GM18867 (cell line): ENCODE measurements at regions not wholly inside any gene's neighbourhood (a gene's known extent, or its start where the extent isn't known, plus 50 kb on each side); places are given as distances from the start of the nearest gene placed in this dataset.

Experiments
- ATAC-seq: cut with Tn5 transposase; IDR thresholded peaks from one replicate; pipeline ENCODE4 v1.9.1; 2021; ENCODE audit warnings: mild to moderate bottlenecking, moderate library complexity; ENCODE audit not compliant: unreplicated experiment

DNA sequence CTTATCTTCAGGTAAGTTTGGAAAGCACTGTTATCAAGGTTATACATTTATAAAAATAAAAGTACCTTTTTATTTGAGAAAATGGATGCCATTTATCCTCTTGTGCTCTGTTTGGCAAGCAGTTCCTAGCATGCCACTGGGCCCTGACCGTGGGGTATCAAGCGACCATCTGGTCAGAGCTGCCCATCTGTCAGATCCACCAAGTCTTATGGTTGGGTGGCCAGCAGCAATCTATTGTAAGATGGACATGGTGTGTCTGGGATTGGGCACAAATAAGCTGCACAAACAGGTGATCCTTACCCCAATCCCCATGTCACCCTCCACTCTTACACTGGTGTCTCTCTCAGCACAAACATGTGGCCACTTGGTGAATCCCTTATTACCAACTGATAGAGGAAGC lies 178.5 kb downstream of the DLEU7 start:
- ATAC-seq = no peak

GRCh38 chr13:50668049-50668448 lies 175.4 kb downstream of the DLEU7 start:
- no peak for ATAC-seq

GRCh38 chr13:50668691-50669271 lies 174.7 kb downstream of the DLEU7 start:
- no peak for ATAC-seq

DNA sequence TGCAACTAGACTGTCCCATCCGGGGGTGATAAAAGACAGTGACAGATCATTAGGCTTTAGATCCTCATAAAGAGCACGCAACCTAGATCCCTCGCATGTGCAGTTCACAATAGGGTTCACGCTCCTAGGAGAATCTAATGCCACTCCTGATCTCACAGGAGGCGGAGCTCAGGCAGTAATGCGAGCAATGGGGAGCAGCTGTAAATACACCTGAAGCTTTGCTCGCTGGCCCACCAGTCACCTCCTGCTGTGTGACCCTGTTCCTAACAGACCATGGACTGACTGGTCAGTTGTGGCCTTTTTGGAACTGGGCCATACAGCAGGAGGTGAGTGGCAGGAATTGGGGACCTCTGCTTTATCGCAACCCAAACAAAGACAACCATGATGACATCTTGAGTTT lies 173.2 kb downstream of the DLEU7 start:
- ATAC-seq = no peak

GRCh38 chr13:50670847-50671496 lies 172.5 kb downstream of the DLEU7 start:
- no peak for ATAC-seq

- no peak for ATAC-seq
These were observed 172.0 kb downstream of the DLEU7 start for GRCh38 chr13:50671497-50671850.

DNA sequence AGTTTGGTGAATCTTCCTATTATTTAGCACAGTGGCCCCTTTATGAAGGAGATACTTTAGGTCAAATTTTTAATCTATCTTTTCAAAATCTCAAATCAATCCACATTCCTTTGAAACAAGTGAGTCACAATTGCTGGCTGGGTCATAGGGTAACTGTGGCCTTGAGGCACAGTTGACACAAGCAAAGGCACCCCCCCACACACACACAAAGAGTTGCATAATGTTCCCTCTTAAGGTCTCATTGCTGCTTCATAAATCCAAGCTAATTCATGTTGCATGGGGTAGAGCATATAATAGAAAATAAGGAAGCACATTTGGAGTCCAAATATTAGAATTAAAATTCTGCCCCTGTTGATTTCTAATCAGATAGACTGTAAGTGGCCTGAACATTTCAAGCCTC lies 171.5 kb downstream of the DLEU7 start:
- ATAC-seq = no peak

DNA sequence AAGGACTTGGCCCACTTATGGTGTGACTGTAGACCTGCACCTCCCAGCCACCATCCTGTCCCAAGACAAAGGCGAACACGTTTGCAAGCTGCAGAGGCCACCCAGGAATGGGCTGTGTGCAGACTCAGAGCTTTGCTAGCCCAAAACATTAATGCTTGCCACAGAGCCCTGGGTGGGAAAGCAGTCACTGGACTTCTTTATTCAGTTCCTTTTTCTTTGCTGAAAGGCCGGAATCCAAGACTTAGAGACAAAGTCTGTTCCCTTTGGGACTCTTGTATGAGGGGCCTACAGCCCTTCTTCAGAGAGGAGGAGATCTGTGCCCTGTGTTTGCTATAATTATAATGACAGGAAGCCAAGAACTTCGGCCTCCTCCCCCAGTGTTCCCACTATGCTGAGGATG lies 167.8 kb downstream of the DLEU7 start:
- no peak for ATAC-seq

- peak; percentile 68 for ATAC-seq
These were observed 166.9 kb downstream of the DLEU7 start for GRCh38 chr13:50676602-50677001.

DNA sequence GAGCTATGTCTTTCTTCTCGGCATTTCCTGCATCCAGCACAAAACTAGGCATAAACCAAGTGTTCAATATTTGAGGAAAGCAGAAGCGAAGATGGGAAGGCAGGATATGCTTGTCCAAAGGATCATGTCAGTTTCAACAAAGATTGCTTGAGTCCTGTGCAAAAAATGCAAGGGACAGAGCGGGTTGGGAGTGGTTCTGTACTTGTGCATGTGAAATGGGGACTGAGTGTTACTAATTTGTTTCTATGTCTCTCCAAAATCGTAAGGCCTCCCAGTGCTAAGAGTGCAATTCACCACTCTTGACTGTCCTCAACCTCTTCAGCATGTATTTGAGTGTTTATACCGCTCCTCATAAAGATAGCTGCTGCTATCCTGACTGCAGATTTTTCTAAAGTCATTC lies 166.2 kb downstream of the DLEU7 start:
- no peak for ATAC-seq

DNA sequence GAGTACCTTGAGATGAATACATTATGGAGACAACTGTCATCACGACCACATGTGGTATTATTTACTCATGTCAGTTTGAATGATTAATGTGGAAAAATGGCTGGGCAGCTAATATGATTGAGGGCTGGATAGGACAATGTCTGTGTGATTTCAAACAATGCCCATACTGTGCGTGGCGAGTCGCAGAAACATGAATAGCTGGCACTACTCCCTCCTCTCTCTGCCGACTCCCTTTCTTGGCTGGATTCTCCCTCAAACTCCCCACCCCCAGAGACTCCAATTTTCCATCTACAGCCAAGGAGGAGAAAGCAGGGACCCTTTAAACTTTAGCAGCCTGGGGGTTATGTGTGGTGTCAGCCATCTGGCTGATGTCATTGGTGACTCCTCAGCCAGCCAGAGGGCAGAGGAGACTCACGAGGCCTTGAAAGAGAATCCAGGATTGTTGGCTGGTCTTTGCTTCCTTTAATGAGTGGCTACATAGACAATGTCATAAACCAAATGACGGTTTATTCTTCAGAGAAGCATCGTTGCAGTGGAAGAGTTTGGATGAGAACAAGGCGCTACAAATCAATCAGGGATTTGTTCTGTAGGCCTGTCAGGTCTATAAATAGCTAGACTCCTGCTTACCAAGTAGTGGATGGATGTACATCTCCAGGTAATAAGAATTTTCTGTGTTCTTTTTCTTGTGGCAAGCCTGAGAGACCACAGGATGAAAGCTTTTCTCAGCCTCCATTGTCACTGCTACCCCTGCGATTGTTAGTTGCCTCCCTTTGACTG lies 165.6 kb downstream of the DLEU7 start:
- no peak for ATAC-seq

- ATAC-seq = no peak
These were observed 164.9 kb downstream of the DLEU7 start for GRCh38 chr13:50678464-50679162.

- ATAC-seq = no peak
These were observed 164.2 kb downstream of the DLEU7 start for GRCh38 chr13:50679321-50679720.

DNA sequence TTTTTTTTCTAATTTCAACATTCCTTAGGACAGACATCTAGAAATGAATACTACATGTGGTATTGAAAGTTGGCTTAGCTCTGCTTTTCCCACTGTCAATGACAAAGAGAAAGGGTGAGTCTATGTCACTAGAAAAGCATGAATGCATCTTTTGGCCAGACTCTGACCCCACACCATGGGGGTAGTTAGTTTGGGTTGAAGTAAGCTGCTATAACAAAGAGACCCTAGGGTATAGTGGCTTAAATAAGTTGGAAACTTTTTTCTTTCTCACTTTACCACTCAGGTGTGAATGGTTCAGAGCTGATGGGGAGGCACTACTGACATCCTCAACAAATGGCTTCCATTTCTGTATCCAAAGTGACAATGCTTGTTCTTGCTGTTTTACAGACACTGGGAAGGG lies 161.5 kb downstream of the DLEU7 start:
- no peak for ATAC-seq

GRCh38 chr13:50682966-50683365 lies 160.5 kb downstream of the DLEU7 start:
- no peak for ATAC-seq

DNA sequence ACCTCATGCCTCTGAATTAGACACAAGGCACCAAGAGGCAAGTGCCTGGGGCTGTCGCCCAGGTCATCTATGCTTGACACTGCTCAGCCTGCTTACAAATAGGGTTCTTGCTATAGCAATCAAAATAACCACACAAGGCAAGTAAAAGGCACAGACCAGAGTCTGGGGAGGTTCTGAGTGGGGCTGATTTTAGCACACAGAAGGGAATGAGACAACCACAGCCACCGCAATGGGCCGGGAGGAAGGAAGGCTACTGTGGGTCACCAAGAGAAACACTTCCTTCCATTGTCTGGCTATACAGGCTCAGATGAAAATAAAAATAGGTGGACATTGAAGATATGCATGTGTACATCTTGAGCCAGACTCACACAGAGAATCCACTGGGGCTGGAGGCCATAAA lies 159.1 kb downstream of the DLEU7 start:
- no peak for ATAC-seq

DNA sequence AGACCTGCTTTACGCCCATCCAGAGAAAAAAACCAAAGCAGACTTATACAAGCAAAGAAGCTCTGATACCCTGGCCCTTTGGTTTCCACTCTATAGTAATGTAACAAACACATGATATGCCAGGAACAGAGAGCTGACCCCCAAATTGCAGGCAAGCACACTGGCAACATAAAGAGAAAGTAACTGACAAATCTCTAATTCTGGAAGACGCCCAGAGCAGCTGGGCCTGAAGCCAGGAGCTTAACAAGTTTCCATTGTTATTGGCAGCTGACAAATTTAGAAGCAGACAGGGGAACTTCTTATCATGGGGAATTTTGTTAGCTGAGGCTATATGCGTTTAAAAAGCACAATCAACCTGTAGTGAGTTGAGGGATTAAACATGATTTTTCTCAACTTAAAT lies 158.0 kb downstream of the DLEU7 start:
- ATAC-seq = no peak

DNA sequence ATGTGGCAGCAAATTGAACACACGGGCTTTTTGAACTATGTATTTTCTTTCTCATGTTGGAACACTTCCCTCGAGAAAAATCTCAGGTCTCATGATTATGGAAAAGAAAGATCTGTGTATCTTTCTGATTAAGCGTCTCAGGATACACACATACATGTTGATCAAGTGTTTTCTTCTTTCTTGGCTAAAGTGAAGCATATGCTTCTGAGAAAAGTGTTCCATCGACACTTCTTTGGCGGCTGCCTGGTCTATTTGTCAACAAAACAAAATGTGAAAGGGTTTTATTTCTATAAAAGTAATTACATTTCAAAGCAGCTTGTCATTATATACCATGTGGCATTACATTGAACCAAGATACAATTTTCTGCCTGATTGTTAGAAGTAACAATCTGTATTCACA lies 157.5 kb downstream of the DLEU7 start:
- no peak for ATAC-seq

GRCh38 chr13:50686551-50686950 lies 156.9 kb downstream of the DLEU7 start:
- no peak for ATAC-seq

DNA sequence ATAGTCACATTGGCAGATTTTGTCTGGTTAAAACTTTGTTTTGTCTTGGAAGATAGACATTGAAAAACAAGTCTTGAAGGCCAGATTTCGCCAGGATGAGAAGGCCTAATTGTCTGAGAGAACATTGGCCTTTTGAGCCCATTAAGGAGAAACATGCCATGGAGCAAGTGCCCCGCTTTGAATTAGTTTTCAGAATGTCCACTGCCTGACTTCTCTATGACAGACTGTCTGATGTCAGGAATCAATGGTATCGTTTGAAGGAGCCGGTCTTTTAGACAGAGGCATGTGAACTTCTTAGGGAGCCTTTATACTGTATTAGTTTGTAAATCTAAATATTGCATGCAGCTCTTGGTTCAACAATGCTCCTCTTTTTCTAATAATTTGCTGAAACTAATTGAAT lies 155.9 kb downstream of the DLEU7 start:
- ATAC-seq = no peak

GRCh38 chr13:50690006-50690405 lies 153.5 kb downstream of the DLEU7 start:
- no peak for ATAC-seq

GRCh38 chr13:50691176-50691680 lies 152.3 kb downstream of the DLEU7 start:
- ATAC-seq = no peak
